Fibroblast of lung (primary cell): ENCODE measurements at regions not wholly inside any gene's neighbourhood (a gene's known extent, or its start where the extent isn't known, plus 50 kb on each side); places are given as distances from the start of the nearest gene placed in this dataset.

Experiments used
- DNase-seq, 2 donors: peaks; one replicate each; pipeline versions ENCODE4 v3.0.0 to v3.0.0-alpha.2; 2010; ENCODE audit warnings: low read depth in 2 of 2
- H2AFZ ChIP-seq: 2 replicates; pipeline ENCODE4 v1.5.1; 2012; ENCODE audit warnings: low read length, control low read depth, inconsistent platforms
- H3K27ac ChIP-seq: 2 replicates; pipeline ENCODE4 v1.5.1; 2011; ENCODE audit warnings: low read length, control low read depth; ENCODE audit not compliant: insufficient read depth
- H3K27me3 ChIP-seq: 2 replicates; pipeline ENCODE4 v1.5.1; 2011; ENCODE audit warnings: mild to moderate bottlenecking, low read length; ENCODE audit not compliant: control insufficient read depth, insufficient read depth
- H3K36me3 ChIP-seq: 2 replicates; pipeline ENCODE4 v1.5.1; 2011; ENCODE audit warnings: low read length; ENCODE audit not compliant: control insufficient read depth, insufficient read depth
- H3K4me1 ChIP-seq: 2 replicates; pipeline ENCODE4 v1.5.1; 2011; ENCODE audit warnings: low read length; ENCODE audit not compliant: control insufficient read depth, insufficient read depth; ENCODE audit errors: extremely low read depth
- H3K4me2 ChIP-seq: 2 replicates; pipeline ENCODE4 v1.5.1; 2011; ENCODE audit warnings: low read length, control low read depth; ENCODE audit not compliant: insufficient read depth; ENCODE audit errors: extremely low read depth
- H3K4me3 ChIP-seq, 4 experiments: fragments of 200-600 bp in 1 of 4; sonication (generic) in 1 of 4; replicated peaks in 1 of 4; 2 replicates each; pipeline ENCODE4 v1.5.1; 2011 to 2016; ENCODE audit warnings: low read length in 4 of 4, low read depth in 3 of 4, mild to moderate bottlenecking in 3 of 4, control low read depth in 2 of 4, inconsistent platforms in 1 of 4, mixed read lengths in 1 of 4; ENCODE audit not compliant: insufficient read depth in 1 of 4; ENCODE audit errors: control extremely low read depth in 1 of 4
- H3K79me2 ChIP-seq: 2 replicates; pipeline ENCODE4 v1.5.1; 2012; ENCODE audit warnings: mild to moderate bottlenecking, low read length, inconsistent platforms; ENCODE audit not compliant: control insufficient read depth, insufficient read depth
- H3K9ac ChIP-seq: 2 replicates; pipeline ENCODE4 v1.5.1; 2011; ENCODE audit warnings: mild to moderate bottlenecking, low read length, control low read depth; ENCODE audit not compliant: insufficient read depth
- H3K9me3 ChIP-seq: 2 replicates; pipeline ENCODE4 v1.5.1; 2012; ENCODE audit warnings: low read depth, low read length; ENCODE audit not compliant: control insufficient read depth, insufficient read depth
- H4K20me1 ChIP-seq: 2 replicates; pipeline ENCODE4 v1.5.1; 2011; ENCODE audit warnings: low read length; ENCODE audit not compliant: control insufficient read depth, insufficient read depth; ENCODE audit errors: extremely low read depth
- CTCF ChIP-seq, 2 donors: IDR thresholded peaks in 1 of 2; conservative IDR thresholded peaks in 1 of 2; 1 replicate in 1 of 2; 2 replicates in 1 of 2; pipeline ENCODE4 v1.5.1; 2011 to 2012; ENCODE audit warnings: low read length in 2 of 2, control low read depth in 1 of 2, inconsistent platforms in 1 of 2, low read depth in 1 of 2, mild to moderate bottlenecking in 1 of 2
- EZH2 ChIP-seq: IDR thresholded peaks from 2 replicates; pipeline ENCODE4 v1.5.1; 2012; ENCODE audit warnings: low read length, control low read depth, mild to moderate bottlenecking; ENCODE audit errors: missing control alignments

DNA sequence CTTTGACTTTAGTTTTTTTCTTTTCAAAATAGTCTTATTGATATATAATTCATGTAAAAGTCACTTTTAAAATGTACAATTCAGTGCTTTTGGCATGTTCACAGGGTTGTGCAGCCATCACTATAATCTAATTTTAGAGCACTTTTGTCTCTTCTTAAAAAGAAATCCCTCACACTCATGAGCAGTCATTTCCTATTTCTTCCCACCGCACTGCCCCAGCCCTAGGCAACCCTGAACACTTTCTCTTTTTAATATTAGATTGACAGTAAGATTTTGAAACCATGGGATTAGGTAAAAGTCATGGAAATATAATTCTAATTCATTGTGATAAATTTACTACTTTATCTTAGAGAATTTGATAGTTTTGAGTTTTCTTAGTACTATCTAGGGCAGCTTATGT lies 309.4 kb downstream of the UTRN start:
- no peak overlapping the region for H3K4me2 ChIP-seq
- TF ChIP-seq EZH2, result no peak
- no peak for TF ChIP-seq CTCF (conservative IDR thresholded peaks at IDR 0.05 in 1 of 2, IDR thresholded peaks at IDR 0.05 in 1 of 2; ENCODE audit: low read depth in 1 of 2, low read length in 2 of 2)
- H3K4me1 ChIP-seq, result no peaks in the 10 kb centered on the region
- no peak overlapping the region for H2AFZ ChIP-seq
- no peaks in the 10 kb centered on the region for H3K9me3 ChIP-seq
- H3K36me3 ChIP-seq, result no peaks in the 10 kb centered on the region
- no peak for DNase-seq
- no peak overlapping the region for H3K9ac ChIP-seq
- no peak overlapping the region for H3K4me3 ChIP-seq
- no peaks in the 10 kb centered on the region for H3K27me3 ChIP-seq
- H3K79me2 ChIP-seq, result no peaks in the 10 kb centered on the region
- H4K20me1 ChIP-seq, result no peaks in the 10 kb centered on the region
- H3K27ac ChIP-seq, result no peak overlapping the region

- no peak overlapping the region for H2AFZ ChIP-seq
- no peak overlapping the region for H3K4me3 ChIP-seq
- DNase-seq, result peak in 1 of 2 donors; percentile 91
- no peaks in the 10 kb centered on the region for H3K9me3 ChIP-seq
- H4K20me1 ChIP-seq, result no peaks in the 10 kb centered on the region
- no peak overlapping the region for H3K9ac ChIP-seq
- no peaks in the 10 kb centered on the region for H3K4me1 ChIP-seq
- no peaks in the 10 kb centered on the region for H3K27me3 ChIP-seq
- H3K36me3 ChIP-seq, result no peaks in the 10 kb centered on the region
- no peak for TF ChIP-seq EZH2
- no peak overlapping the region for H3K4me2 ChIP-seq
- H3K79me2 ChIP-seq, result no peaks in the 10 kb centered on the region
- H3K27ac ChIP-seq, result no peak overlapping the region
These were observed 310.1 kb downstream of the UTRN start for GRCh38 chr6:144595266-144595665.

- H2AFZ ChIP-seq, result no peak overlapping the region
- no peaks in the 10 kb centered on the region for H3K27me3 ChIP-seq
- H3K4me3 ChIP-seq, result no peak overlapping the region
- no peaks in the 10 kb centered on the region for H3K79me2 ChIP-seq
- H3K4me1 ChIP-seq, result no peaks in the 10 kb centered on the region
- H3K9me3 ChIP-seq, result no peaks in the 10 kb centered on the region
- no peak overlapping the region for H3K4me2 ChIP-seq
- H3K9ac ChIP-seq, result no peak overlapping the region
- DNase-seq, result no peak
- no peaks in the 10 kb centered on the region for H4K20me1 ChIP-seq
- TF ChIP-seq EZH2, result no peak
- no peak for TF ChIP-seq CTCF (conservative IDR thresholded peaks at IDR 0.05 in 1 of 2, IDR thresholded peaks at IDR 0.05 in 1 of 2; ENCODE audit: low read depth in 1 of 2, low read length in 2 of 2)
- no peak overlapping the region for H3K27ac ChIP-seq
- no peaks in the 10 kb centered on the region for H3K36me3 ChIP-seq
These were observed 312.4 kb downstream of the UTRN start for GRCh38 chr6:144597511-144597910.
